Sciatic nerve (tissue), 2 donors: ENCODE measurements at regions not wholly inside any gene's neighbourhood (a gene's known extent, or its start where the extent isn't known, plus 50 kb on each side); places are given as distances from the start of the nearest gene placed in this dataset.
A peak's percentile ranks its signal among the peaks of the same experiment; 100 is the strongest.
"Not testable (repeated sequence)": the region's sequence is repeated elsewhere in the genome, so short reads cannot be mapped to it uniquely, and the experiment has no call there.

Source experiments
- ATAC-seq: fragments of 200-7000 bp; cut with Tn5 transposase; one replicate; pipeline ENCODE4 v1.9.1; 2020; ENCODE audit warnings: mild to moderate bottlenecking, moderate library complexity
- DNase-seq: peaks from one replicate; pipeline ENCODE4 v3.0.0-alpha.2; 2020; ENCODE audit warnings: low spot score
- intact Hi-C: fragments of 100-400 bp; cut with DNase I; formaldehyde crosslinking; loops from one replicate; pipeline ENCODE4 v1.14.2; 2022
- donor health status: DM: no; HTN: no; CAD: no.
- donor health status: DM: no; HTN: no; CAD: no.

DNA sequence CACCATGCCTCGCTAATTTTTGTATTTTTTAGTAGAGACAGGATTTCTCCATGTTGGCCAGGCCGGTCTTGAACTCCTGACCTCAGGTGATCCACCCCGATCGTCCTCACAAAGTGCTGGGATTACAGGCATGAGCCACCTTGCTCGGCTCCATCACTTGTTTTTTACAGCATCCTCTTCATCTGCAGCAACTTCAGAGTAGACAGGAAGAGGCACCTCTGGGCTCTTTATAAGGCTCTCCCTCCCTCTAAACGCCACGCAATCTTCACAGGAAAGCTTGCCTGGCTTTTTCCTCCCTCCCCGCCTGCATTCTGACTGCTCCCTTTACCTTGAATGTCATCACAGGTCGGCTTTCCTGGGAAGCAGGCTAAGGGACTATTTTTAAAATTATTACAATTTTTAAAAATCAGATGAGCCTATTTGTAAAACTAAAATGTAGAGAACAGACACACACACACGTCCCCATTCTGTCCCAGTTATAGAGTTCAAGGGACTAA lies 111.5 kb upstream of the LDB2 start:
- DNase-seq (no peak), ATAC-seq (no peak)
- intact Hi-C loops, result no loop called here

DNA sequence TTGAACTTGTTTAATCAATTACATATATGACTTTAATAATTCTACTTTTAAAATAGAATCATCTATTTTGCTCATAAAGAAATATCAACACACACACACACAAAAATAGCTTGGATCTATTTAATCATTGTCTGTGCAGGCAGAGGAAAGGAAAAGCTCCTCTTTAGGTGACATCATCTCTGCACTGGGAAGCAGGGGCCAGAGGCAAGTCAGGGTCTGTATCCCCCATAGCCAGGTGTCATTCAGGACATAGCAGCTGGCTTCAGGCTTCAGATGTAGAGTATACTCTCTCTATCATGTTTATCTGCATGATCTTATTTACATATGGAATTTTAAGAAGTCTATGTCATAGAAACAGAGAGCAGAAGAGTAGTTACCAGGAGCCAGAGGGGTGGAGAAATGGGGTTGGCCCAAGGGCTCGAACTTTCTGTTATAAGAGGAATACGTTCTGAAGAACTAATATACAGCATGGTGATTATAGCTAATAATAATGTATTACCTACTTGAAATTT lies 110.4 kb upstream of the LDB2 start:
- DNase-seq (no peak), ATAC-seq (no peak)
- intact Hi-C loops, result no loop called here

DNA sequence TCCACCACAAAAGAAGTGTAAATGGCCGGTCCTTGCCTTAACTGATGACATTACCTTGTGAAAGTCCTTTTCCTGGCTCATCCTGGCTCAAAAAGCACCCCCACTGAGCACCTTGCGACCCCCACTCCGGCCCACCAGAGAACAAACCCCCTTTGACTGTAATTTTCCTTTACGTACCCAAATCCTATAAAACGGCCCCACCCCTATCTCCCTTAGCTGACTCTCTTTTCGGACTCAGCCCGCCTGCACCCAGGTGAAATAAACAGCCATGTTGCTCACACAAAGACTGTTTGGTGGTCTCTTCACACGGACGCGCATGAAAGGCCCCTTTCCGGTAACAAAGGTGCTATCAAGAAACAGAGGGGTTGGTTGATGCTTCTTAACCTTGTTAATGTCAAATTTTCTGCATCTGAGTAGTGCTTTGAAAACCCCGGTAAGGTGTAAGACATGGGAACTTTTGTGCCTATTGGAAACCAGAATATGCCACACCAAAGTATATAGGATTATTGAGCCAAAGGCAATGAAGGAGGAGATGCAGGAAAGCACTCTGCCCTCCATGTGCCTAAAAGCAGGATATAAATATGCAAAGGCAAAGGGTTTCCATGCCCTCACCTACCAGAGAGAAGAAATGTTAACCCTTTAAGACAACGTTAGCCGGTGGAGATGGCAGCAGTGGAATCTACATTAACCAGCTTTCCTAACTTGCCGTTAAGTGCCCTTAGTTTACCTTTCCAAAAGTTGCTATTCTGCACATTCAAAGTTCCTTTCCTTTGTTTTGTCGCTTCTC lies 105.4 kb upstream of the LDB2 start:
- intact Hi-C loops, ATAC-seq, DNase-seq: not testable (repeated sequence)

DNA sequence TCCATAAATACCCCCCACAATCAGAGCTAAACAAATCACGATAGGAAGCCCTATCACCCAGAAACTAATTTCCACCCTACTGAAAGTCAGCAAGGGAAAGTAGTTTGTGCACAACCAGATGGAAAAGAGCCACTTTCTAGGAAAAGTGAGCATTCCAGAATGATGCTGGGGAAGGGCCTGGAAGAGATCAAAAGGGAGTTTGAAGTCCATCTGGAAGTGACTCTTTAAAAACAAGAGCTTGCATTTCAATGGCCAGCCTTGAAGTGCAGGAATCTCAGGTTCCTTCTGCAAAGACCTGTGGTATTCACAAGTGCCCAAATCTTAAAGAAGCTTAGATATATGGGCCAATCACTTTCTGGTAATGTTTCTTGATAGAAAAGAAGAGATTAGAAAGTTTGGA lies 97.0 kb upstream of the LDB2 start:
- intact Hi-C loops, result no loop called here
- DNase-seq (no peak), ATAC-seq (no peak)

DNA sequence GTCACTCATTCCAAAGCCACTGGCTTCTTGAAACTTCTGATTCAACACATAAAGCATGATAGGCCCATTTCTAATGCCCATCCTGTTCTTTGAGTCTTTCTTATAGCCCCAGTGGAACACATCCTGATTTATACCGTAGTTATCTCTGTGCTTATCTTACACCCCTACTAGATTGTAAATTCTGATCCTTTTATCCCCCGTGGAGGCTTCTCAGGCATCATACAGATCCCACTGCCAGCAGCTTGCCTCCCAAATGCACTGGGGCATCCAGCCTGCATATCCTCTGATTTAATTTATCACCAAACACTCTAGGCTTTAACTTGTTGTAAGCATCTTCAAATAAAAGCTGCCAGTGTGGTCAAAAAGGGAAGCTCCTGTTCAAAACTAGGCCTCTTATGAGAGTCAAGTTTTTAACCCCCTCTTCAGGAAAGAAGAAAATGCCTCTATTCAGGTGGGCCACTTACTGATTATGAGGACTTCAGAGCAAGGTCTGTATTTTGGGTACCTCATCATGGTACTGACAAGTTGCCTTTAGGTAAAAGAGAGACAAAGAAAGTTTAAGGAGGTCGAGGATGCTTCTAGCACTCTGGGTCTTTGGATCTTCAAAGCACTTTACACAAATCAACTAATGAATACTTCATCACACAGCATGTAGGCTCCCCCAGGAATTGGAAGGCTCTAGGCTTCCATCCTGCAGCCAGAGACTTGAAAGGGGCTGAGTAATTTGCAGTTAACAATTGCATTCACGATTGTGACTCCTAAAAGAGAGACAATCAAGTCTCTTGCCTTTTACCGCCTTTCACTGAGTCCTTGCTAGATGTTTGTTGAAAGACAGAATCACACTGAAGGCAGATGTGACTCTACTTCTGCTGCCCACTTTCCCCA lies 95.8 kb upstream of the LDB2 start:
- DNase-seq, result no peak
- intact Hi-C loops, result no loop called here
- no peak for ATAC-seq

DNA sequence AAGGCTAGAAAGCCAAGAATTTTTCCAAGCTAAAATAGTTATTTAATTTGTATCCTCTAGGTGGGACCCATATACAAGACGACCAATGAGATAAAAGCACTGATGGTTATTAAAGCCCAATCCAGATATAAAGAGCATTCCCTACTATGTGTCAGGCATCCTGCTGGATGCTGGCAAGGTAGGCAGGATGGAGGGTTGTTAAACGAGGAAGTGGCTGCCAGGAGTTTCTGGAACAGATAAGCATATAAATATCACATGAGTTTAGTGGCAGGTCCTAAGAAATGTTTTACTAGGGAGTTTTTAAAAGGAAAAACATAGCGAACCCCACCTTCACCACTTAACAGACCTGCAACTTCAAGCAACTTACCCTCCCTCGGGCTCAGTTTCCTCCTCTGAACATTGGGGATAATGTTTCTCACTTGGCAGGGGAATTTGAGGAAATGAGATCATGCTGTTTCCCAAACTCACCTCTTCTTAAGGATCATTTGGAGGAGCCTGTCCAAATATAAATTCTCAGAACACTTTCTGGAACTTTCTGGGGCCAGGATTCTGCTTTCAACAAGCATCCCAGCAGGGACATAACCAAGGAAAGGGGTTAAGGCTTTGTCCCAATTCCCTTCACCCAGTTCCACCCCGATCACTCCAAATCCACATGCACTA lies 94.3 kb upstream of the LDB2 start:
- no peak for ATAC-seq
- intact Hi-C loops, result no loop called here
- no peak for DNase-seq

DNA sequence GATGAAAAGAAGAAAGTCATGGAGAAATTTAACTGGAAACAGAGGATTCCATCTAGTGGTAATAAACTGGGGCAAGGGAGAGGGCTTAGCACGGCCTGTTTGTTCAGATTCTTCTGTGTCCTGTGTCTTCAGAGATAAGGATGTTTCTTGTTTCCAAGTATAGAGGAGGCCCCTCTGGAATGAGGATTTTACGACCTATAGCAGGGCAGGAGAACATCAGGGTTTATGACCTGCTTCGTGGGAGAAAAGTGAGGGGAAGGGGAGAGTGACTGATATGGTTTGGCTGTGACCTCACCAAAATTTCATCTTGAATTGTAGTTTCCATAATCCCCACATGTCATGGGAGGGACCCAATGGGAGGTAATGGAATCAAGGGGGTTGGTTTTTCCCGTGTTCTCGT lies 93.0 kb upstream of the LDB2 start:
- ATAC-seq (no peak), DNase-seq (no peak)
- intact Hi-C loops, result no loop called here

DNA sequence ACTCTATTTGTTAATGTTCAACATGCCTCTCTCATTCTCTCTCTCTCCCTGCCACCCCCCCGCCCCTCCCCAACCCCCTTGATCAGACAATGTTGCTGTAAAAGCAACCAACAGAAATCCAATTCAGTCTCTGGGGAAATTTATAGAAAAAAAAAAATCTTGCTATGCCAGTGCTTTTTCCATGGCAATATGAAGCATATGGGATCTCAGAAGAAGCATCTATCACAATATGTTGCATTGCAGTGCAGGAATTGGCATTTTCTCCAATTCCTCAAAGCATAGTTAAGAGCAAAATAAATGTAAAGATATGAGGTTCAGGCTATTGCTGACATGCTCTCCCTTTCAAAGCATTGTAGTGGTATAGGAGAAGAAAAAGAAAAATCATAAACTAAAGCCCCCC lies 90.9 kb upstream of the LDB2 start:
- DNase-seq (no peak), ATAC-seq (no peak)
- intact Hi-C loops, result no loop called here

DNA sequence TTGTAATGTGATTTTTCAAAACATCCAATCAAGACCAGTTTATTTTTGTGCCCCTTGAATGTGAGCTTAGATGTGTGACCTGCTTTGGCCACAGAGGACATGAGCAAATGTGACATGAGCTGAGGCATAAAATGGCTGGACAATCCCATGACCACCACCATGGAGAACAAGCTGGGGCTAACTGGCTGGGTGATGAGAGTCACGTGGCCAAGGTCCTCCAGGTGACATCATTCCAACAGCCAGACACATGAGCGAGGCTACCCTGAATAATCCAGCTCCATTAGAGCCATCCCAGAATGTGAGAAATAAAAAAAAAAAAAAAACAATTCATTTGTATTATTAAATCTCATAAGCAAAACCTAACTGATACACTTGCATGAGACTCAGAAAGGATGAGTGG lies 90.4 kb upstream of the LDB2 start:
- DNase-seq (no peak), ATAC-seq (no peak)
- intact Hi-C loops, result no loop called here

DNA sequence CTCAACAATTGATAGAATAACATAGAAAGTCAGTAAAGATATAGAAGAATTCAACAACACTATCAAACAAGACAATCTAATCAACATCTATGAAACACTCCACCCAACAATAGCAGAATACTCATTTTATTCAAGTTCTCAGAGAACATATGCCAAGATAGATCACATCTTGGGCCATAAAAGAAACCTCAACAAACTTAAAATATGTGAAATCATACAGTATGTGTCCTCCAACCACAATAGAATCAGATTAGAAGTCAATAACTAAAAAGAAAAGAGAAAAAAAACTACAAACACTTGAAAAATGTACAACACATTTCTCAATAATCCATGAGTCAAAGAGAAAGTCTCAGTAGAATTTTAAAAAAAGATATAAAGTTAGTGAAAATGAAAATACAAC lies 78.6 kb upstream of the LDB2 start:
- ATAC-seq, result no peak

DNA sequence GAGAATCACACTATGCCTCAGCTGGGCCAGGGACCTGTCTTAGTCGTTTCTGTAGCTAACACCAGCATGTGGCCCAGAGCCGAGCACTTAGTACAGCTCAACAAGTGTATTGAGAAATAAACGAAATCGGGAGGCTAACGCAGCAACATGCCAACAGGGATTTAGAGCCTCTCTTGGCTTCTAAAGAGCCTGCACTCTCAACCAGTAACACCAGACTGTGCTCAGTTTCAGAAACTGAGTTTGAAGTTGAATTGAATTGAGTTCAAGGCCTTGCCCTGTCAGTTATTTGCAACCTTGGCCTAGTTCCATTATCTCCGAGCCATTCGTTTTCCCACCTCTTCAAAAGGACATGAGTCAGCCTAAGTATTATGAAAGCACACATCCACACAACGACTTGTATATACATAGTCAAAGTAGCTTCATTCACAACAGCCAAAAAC lies 71.3 kb upstream of the LDB2 start:
- intact Hi-C loops, result no loop called here
- peak; percentile 68 for ATAC-seq

More for the DNA sequence above, 78.6 kb upstream of the LDB2 start:
- intact Hi-C loops, result no loop called here
- DNase-seq, result no peak

DNA sequence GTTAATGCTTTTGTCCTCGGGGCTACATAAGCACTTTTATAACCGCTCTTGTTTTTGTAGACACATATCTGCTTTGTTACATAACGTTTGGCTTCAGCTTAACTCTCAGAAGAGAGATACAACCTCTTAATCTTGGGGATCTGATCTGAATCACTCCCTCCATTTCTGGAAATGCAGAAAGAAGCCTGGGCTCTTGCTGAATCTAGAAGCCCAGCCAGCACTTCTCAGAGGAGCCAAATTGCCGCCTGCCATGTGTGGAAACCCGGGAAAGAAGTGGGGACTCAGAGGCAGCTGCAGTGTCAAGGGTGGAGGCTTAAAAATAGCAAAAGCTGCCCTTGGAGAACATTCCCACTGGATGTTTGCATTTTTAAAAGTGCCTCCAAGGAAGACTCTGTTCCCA lies 69.3 kb upstream of the LDB2 start:
- ATAC-seq (peak; percentile 89), DNase-seq (peak; percentile 65)
- intact Hi-C loops, result no loop called here

More for the DNA sequence above, 71.3 kb upstream of the LDB2 start:
- peak; percentile 59 for DNase-seq

DNA sequence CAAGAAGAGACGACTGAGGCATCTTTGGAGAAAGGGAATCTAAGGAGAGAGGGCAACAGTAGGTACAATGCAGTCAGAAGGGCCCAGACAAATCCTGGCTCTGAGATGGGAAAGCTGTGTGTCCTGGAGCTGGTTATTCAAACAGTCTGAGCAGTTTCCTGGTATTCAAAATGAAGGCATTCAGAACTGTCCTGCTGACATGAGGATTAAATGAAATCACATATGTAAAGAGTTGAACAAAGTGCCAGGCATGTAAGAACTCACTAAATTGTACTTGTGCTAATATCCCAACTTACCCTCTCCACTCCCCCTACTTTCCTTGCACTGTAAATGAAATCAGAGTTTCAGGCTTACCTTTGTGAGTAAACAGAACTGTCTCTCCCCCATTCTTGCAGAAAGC lies 60.9 kb upstream of the LDB2 start:
- ATAC-seq (no peak), DNase-seq (no peak)
- intact Hi-C loops, result no loop called here

DNA sequence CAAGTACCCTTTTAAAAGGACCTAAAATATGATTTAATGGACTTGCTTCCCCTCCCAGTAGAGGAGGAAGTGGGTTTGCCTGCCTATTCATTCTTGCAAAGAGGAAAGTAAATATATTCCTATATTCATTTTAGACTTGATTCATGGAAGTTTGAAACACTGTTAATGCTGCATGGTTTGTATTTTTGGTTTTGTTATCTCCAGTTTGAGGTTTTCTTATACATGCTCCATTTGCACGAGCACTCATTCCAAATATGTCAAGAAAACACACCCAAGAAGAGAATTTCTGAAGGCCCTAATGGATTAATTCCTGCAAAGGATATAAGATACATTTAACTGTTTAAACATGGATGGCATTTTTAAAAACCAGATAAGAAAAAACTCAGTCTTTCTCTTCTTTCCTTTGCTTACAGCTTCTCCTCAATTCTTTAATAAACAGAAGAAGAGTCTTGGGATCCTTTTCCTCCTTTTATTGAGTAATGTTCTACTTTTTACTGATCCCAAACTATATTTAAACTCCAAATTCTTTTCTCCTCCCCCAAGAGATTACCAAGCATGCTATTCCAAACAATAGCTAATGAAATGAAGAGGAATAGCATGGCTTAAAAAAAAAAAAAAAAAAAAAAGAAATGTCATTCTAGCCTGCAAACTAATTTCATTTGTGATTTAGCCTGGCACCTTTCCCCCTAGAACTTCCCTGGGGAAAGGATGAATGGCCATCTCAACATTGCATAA lies 54.6 kb upstream of the LDB2 start:
- intact Hi-C loops, result no loop called here
- no peak for DNase-seq
- ATAC-seq, result peak; percentile 66

DNA sequence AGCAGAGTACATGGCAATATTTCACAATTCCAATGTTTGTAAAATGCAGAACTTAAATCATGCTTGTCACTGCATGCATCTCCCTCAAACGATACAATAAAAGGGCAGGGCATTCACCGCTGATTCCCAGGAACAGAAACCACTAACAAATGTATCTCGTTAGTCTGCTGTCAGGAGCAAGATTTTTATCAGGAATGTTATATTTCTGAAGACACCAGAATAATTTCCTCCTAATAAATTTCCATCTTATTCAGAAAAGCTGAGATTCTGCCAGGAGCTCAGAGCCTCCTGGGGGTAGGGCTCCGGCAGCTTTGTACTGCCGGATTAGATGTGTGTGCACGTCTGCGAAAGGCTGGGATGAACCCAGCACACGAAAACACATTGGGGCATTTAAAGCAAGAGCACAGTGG lies 54.0 kb upstream of the LDB2 start:
- peak; percentile 53 for ATAC-seq
- no peak for DNase-seq
- intact Hi-C loops, result no loop called here
